HT1080 (cell line): ENCODE measurements at regions not wholly inside any gene's neighbourhood (a gene's known extent, or its start where the extent isn't known, plus 50 kb on each side); places are given as distances from the start of the nearest gene placed in this dataset.

Experiments
- DNase-seq: peaks from one replicate; pipeline ENCODE4 v3.0.0-alpha.2; 2015; ENCODE audit warnings: low read depth

DNA sequence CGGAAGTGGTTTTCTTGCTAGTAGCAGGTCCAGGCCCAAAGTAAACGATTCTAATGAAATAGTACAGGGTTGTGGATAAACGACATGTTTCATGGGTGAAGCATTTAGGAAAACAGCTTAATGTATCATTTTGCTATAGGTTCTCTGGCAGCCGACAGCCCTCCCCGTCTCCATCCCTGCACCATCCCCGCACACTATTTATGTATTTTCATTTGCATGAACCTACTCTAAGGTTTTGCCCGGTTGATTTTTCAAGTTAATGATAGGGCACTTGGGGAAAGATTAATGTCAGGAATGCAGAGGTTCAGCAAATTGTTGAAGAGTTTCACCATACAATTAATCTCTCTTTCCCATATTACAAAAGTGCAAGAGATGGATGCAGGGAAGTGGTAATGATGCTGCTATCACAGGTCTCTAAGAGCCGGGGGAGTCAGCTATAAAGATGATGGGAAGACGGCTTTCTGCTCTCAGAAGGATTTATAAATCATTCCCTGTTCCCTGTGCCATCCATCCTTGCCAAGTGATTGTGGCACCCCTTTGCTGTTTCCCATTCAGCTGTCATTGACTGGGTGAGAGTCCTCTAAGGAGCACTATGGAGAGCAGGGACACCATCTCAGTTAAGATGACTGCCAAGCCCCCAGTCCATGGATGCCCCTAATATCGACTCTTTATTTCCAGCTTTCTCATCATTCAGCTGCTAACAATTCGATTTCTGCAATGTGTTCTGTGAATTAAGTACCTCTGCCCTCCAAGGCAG is 186.3 kb downstream of the IRS2 start:
- DNase-seq = no peak

DNA sequence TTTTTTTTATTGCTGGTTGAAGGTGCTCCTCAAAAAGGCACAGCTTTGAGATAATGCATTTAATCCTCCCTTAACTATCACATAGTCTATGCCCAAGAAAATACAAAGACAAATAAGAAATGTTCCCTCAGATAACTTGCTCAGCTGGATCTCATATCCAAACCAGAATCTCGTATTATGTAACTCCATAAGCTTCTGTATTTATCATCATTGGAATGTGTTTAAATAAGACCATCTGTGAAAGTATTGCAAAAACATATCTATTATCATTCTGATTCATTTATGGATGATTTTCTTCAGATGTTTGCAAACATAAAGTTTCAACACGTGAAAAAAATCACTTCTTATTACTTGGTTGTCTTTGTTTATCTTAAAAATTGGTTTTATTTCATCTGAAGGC is 190.9 kb downstream of the IRS2 start:
- DNase-seq = no peak

DNA sequence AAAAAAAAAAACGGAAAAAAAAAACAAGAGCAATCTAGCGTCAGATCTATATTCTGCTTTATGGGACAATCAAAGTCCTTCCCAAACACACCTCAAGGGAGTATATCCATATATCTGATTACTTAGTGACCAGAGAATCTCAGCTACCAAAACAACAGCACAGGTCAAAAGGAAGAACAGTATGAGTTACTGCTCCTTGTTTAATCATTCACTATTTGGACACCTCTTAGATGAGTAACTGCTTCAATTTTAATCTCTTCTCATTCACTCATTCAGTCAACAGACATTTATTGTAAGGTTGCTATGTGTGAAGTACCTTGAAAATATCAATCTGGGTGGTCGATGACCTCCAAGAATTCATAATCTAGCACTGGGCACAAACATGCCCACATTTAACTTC is 193.2 kb downstream of the IRS2 start:
- no peak for DNase-seq

DNA sequence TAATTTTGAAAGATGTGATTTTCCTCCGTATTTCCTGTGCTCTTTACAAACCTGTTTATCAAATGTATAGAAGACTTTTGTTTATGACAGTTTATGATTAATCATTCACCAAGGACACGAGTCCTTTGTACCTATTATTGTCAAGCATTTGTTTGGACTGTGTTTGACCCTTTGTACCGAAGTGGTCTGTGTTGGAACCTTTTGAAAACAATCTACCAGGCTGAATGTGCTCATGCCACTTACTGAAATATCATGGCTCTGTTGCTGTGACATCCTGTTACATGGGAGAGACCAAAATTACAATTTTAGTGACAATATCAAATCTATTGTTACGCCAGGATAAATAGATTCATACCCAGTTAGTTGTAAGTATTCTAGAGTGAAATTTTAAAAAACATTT is 193.6 kb downstream of the IRS2 start:
- DNase-seq = no peak

DNA sequence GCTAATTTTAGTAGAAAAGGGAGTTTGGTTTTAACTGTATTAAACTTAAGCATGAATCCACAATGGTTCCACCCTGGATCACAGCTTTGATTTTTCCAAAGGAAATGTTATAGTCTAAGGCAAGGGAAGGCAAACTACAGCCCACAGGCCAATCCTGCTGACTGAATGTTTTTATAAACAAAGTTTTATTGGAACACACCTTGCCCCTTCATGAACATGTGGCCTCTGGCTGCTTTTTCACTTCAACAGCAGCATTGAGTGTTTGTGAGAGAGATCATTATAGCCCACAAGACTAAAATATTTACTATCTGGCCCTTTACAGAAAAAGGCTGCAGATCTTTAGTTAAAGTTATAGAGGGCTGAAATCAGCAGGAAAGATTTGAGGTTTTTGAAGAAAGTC is 198.7 kb downstream of the IRS2 start:
- no peak for DNase-seq

DNA sequence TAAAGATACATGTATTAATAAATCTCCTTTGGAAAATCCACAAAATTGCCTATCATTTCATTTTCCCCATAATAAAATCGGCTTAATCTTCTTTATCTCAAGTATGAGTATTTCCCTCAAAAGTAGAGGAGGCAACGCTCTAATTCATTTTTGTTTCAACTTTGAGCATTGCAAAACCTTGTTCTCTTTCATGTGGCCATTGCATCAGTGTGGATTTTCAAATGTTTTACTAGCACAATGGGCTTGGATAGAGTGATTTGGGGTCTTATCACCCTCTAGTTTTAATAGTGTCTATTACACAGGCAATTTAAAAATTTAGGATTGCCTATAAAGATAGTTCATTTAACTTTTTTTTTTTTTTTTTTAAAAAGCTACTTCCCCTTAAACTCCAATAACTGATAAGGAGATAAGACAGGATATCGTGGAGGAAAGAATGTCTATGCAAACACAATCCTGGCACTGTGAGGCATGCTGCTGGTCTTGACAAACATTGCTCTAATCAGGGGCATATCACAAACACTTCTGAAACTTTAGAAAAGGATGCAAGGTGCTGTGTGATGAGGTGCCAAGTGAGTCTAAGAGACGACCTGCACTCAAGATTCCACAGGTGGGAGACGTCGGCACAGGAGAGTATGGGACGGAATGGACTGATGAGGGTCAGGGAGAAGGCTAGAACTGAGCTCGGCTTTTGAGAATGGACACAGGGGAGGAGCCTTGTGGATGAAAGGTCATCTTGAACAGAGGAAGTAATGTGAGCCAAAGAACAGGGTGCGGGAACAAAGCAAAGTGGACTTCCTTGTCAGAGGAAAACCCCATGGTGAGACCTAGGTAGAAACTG is 199.7 kb downstream of the IRS2 start:
- DNase-seq = no peak

DNA sequence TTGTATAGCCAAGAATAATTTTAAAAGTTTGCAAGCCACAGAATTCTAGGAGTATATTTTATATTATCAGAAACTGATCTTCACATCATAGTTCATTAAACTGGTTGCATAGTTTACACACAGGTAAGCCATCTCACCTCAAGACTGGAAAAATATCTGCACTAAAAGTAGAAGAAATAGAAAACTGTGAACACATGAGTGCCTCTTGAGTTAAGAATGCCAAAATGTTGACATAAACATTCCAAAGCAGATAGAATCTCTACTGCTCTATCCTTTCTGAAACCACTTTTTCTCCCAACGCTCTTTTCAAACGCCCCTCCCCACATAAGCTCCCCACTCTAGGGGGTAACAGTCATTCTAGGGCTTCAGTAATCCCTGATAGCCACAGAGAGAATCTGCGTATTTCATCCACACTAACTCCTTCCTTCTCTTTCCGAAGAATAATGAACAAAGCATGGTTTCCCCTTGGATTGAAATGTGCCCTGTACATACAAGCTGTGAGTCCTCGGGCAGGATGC is 201.5 kb downstream of the IRS2 start:
- no peak for DNase-seq

DNA sequence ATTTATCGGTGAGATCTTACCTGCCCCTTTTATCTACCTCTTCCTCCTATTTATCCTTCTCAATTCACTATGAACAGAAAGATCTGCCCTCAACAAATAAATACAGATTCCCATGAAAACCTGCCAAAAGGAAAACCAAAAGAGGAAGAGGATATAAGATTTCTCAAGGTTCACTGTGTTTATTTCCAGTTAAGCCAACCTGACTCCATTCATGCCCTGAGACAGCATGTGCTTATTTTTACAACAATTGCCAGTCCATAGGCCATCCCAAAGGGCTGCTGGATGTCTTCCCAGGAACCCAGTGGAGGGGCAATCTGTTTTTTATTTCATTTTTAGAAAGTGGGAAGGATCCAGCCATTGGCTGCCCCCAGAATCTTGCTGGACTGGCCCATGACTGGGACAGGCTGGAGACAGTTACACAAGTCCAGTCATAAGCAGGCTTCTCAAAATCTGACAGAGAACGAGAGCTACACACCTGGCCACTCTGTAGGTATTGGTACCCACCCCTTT is 209.1 kb downstream of the IRS2 start:
- no peak for DNase-seq

DNA sequence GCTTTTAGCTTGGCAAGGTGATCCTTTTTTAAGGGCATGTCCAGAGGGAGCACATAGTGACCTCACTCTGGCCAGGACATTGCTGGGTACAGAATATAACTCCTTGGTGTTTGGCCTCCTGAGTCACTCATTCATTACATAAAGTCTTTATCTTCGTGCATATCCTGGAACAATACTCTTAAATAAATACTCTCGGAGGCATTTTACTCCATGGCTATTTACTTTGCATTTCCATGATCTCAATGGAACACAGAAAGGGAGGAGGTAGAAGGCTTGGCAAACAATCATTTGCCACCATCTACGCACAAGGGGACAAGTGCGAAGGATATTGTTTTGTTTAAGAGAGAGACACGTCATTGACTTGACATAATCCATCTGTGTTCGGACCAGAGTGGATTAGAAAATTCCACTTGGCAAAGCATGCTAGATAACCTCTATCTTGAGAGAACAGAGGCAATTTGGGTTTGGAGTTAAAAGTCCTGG is 210.0 kb downstream of the IRS2 start:
- no peak for DNase-seq

DNA sequence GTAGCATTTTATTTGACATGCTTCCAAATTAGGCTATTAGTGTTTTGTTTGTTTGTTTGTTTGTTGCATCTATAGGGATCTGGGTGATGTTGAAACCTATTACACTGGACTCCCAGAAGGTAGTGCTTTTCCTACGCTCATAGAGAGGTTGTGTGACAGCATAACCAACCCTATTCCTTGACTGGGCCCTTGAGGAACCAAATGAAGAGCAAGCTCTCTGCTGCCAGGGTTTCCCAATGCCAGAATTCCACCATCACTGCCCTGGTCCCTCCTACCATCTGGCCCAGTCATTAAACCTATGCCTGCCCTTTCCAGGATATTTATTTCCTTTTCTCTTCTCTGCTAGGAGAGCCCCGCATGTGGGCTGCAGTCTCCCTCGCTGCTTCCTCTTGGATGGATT is 210.6 kb downstream of the IRS2 start:
- DNase-seq = no peak

DNA sequence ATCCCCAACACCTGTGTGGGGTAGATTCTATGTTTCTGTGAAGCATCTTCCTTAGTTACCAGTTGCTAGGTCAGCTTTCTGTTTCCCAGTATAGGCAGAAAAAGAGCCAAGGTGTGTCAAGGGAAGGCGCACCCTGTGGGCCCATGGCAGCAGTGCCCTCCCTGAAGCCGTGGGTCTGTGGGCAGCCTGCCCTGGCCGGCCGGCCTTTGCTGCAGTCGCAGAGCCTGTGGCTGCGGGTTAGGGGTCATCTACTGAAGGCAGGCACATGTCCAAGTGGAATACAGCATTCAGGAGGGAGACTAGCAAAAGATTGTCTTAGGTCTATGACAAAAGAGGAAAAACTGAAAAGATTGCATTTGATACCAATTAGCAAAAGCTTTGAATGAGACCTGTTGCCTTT is 214.0 kb downstream of the IRS2 start:
- no peak for DNase-seq

DNA sequence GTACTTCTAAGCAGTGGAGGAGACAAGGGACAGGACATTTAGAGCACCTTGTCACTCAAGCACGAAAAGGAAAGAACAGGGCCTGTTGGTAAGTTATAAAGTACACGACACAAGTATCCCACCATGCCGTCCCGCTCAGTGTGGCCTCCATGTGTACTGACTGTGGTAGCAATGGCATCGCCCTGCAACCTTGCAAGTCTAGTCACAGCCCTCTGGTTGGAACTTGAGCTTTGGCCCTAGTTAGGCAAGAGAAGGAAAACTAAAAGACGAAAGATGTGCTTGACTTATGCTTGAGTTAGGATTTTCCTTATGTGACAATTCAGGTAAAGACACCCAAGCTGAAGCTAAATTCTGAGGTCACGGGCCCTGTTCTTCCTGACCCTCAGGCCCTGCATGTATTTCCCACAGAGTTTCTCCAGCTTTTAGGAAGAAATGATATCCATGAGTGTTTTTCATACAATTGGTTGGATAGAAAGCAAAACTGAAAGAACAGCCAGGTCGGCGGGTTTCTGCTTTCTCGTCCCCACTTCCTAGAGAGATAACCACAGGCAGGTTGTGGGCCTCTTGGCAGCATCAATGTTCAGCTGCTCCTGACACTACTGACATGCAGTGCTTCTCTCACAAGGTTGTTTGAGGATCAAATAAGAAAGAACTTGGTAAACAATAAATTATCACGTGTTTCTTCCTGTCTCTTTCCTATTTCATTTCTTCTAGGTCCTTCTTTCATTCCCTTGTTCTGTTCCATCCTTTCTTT is 216.2 kb downstream of the IRS2 start:
- no peak for DNase-seq

DNA sequence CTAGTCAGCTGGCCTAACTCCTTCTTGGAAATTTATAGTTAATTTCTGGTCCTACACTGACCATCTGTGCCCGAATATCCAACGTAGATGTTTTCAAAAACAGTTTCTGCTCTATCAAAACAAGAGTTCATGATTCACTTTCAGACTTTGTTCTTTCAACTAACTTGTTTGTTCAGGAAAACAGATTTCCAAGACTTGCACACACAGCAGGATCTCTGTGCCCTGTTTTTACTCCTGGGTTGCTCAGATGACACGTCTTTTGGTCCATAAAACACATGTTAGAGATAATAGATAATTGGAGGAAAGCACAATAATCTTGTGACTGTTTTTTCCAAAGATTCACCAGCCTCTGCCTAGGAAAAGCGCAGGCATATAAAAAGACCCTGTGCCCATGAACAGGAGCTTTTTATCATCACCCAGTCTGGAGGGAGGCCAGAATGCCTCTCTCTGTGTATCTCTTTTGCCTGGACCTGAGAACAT is 218.0 kb downstream of the IRS2 start:
- DNase-seq = no peak

DNA sequence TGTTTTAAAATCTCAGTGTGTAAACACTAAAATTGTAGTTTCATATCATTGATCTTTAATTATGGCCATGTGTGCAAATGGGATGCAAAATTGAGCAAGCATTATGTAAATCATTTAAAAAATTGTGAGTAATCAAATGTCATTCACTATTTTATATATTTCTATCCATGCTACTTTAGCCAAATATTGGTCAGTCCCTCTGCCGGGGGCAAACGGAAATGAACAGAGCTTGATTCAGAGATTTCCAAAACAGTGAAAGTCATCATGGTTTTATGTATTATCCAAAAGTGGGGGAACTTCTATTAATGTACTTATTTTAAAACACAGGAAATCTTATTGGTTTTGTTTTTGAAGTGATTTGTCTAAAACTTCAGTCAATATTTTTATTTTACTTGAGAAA is 219.1 kb downstream of the IRS2 start:
- DNase-seq = no peak

DNA sequence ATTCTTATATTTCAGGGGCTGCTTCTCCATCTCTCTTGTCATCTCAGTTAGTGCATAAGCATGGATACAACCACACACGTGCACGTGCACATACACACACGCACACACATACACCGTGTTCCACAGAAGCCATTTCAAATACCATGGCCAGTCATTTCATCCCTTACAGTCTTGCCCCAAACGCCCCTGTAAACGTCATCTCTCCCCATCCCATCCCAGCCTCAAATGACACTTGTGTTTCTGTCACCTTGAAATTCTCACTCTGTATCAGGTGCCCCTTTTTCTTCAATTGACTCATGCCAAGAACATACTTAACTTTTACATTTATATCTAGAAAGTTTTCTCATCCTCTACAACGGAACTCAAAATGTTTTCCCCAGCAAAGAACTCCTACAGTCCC is 220.5 kb downstream of the IRS2 start:
- DNase-seq = no peak

DNA sequence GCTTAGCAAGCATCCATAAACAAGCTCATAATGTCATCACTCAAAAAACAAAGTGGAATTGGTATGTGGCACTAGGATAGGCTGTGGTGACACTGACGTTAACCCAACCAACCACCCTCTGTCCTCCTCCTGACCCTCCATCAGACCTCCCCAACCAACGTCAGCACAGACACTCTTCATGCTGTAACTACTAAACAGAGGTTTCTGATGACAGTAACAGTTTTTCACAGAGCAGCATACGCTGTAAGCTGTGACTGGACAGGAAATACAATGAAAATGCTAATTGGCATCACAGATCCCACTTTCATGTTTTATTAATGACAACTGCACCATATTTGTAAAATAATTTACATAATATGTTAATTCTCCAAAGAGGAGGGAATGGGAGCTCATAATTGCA is 238.0 kb downstream of the IRS2 start:
- DNase-seq = no peak

DNA sequence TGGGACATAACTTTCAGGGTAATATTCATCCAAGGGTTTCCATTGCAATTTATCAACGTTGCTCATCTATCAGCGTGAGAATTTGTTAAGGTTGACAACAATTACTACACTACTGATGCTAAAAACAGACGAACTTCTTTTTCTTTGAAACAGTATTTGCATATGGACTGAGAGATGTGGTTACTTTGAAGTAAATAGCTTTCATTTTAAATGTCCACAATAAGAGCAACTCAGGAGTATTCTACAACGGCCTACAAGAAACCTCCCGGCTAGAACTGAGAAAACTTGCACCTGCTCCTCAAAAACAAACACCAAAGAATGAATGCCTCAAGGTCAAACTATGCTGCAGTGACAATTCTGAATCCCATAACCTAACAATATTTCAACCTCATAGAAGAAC is 238.4 kb downstream of the IRS2 start:
- DNase-seq = no peak

DNA sequence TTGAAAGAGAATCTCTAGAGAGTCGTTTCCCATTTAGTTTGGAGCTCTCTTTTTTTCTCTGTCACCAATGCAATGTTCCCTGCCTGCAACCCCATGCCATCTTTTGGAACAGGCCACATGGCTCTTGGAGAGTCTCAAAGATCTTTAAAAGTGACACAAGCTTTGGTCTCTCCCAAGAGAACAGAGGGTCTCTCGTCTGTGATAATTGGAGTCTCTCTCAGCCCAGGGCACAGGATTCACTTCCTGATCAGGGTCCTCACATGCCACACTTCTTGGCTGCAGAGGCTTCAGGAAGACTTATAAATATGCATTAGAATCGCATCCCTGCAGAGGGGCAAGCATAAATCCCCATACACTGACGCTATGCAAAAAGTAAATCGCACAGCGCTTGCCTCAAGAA is 240.5 kb downstream of the IRS2 start:
- DNase-seq = no peak

DNA sequence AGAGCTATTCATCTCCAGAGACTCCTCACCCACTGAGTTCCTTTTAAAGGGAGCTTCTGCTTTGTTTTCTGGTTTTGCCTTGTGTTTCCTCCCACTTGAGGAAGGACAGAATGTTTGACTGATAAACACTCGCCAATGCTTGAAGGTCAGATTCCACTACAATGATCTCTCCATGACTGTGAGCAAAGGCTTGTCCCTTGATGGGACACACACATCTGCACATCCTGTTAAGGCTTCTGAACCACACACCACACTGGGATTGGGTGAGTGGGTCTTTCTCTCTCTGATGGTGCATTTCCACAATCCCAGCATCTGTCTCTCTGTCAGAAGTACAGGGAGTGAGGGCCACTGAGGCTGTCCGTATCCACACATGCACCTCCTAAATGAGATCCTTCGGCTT is 245.3 kb downstream of the IRS2 start:
- DNase-seq = no peak

DNA sequence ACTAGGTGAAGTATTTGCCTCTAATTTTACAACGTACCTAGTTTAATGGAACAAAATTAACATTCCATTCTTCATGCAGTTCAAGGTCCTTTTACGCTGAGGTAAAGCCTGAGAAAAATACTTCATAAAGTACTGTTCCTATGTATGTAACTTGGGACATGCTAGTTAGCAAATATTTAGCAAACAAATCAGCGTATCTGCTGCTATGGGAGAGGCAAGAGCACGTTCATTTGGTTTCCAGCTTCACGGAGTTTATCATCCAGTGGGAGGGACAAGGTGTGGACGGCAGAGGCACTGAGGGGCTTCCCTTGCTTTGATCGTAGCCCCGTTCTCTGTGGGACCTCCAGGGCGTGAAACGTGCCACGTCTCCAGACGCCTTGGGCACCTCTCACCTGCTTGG is 248.8 kb downstream of the IRS2 start:
- DNase-seq = no peak

DNA sequence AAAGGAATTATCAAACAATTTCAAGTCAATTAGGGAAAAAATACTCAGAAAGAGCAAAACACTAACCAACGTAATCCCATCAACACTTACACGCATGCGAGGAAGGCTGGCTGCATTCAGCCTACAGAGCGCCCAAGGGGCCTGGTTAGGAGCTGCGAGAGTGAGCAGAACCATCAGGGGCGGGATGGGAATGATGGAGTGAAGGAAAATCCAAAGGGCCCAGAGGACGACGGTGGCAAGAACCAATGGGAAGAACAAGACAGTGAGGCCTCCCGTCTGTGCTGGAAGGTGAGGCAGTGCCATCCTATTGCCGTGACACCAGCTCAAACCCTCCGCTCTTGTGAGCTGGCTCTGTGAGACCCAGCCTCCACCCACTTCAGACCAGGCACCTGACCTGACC is 253.0 kb downstream of the IRS2 start:
- no peak for DNase-seq

DNA sequence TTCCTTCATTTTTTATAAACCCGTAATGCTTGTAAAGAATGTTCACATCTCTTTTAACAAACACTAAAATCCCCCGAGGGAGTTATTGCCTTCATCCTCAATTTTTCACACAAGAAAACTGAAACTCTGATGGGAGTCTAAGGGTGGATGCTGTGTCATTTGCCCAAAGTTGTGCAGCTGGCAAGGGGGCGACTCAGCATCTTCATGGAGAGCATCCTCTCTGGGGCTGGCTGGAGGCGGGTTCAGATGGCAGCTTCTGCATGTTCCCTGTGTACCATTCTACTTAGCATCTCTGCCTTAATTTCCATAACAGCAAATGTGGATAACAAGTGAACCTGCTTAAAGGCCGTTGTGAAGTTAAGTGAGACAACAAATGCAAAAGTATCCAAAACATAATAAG is 256.4 kb downstream of the IRS2 start:
- no peak for DNase-seq
